Peyer's patch (tissue), 4 donors: ENCODE measurements at regions not wholly inside any gene's neighbourhood (a gene's known extent, or its start where the extent isn't known, plus 50 kb on each side); places are given as distances from the start of the nearest gene placed in this dataset.
"Not testable (repeated sequence)": the region's sequence is repeated elsewhere in the genome, so short reads cannot be mapped to it uniquely, and the experiment has no call there.

Experiments used
- DNase-seq, 3 donors: peaks; one replicate each; pipeline ENCODE4 v3.0.0-alpha.2; 2017 to 2019
- H3K27ac ChIP-seq, 4 donors: fragments of 200-600 bp; sonication (generic); one replicate each; pipeline ENCODE4 v1.5.1; 2016 to 2019
- H3K27me3 ChIP-seq, 2 donors: fragments of 200-600 bp; sonication (generic); one replicate each; pipeline ENCODE4 v1.5.1; 2019
- H3K36me3 ChIP-seq, 3 donors: fragments of 200-600 bp; sonication (generic); one replicate each; pipeline ENCODE4 v1.5.1; 2016 to 2019
- H3K4me1 ChIP-seq, 4 donors: fragments of 200-600 bp; sonication (generic); one replicate each; pipeline ENCODE4 v1.5.1; 2016 to 2019
- H3K4me3 ChIP-seq, 4 donors: fragments of 200-600 bp; sonication (generic); 1 replicate in 3 of 4; 2 replicates in 1 of 4; pipeline ENCODE4 v1.5.1; 2016 to 2019; ENCODE audit warnings: mild to moderate bottlenecking in 1 of 4
- H3K9me3 ChIP-seq, 4 donors: fragments of 200-600 bp; sonication (generic); one replicate each; pipeline ENCODE4 v1.5.1; 2016 to 2019; ENCODE audit warnings: mild to moderate bottlenecking in 1 of 4
- POLR2A ChIP-seq, 2 donors: fragments of 450-650 bp; IDR thresholded peaks; one replicate each; pipeline ENCODE4 v1.5.1; 2017; ENCODE audit warnings: antibody characterized with exemption in 2 of 2, mild to moderate bottlenecking in 2 of 2, moderate library complexity in 2 of 2
- TF ChIP-seq, protein P1 (sequence below), 6 experiments: fragments of 450-650 bp in 4 of 6; fragments of 200-600 bp in 2 of 6; sonication (generic) in 1 of 6; IDR thresholded peaks; one replicate each; pipeline ENCODE4 v1.5.1; 2017 to 2019; ENCODE audit warnings: antibody characterized with exemption in 6 of 6, mild to moderate bottlenecking in 3 of 6, moderate library complexity in 1 of 6

DNA sequence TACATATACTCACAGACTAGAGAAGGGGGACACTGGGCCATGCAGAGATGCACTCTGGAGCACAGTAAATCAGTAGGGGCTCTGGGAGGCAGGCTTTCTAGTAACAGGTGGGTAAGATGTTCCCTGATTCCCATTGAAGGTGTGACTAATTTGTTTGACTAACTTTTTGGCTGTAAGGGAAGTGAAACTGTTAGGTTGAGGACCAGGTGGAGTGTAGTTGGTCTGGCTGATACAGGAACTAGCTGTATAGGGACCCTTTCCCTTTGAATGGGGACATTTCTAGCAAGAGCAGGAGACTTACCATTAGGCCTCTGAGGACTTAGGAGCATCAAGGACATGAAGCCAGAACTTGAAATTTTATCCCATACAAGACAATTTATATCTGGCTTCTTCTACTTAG lies 989.6 kb upstream of the COX7C start:
- no peak for DNase-seq
- TF ChIP-seq POLR2A (IDR thresholded peaks at IDR 0.05), result no peak
- TF ChIP-seq, protein P1, sequence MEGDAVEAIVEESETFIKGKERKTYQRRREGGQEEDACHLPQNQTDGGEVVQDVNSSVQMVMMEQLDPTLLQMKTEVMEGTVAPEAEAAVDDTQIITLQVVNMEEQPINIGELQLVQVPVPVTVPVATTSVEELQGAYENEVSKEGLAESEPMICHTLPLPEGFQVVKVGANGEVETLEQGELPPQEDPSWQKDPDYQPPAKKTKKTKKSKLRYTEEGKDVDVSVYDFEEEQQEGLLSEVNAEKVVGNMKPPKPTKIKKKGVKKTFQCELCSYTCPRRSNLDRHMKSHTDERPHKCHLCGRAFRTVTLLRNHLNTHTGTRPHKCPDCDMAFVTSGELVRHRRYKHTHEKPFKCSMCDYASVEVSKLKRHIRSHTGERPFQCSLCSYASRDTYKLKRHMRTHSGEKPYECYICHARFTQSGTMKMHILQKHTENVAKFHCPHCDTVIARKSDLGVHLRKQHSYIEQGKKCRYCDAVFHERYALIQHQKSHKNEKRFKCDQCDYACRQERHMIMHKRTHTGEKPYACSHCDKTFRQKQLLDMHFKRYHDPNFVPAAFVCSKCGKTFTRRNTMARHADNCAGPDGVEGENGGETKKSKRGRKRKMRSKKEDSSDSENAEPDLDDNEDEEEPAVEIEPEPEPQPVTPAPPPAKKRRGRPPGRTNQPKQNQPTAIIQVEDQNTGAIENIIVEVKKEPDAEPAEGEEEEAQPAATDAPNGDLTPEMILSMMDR (IDR thresholded peaks at IDR 0.05), result no peak
- Histone ChIP-seq H3K4me3 (no peak overlapping the region), H3K36me3 (no peaks in the 10 kb centered on the region), H3K4me1 (no peaks in the 10 kb centered on the region), H3K27ac (no peak overlapping the region), H3K27me3 (no peaks in the 10 kb centered on the region), H3K9me3 (no peaks in the 10 kb centered on the region)

DNA sequence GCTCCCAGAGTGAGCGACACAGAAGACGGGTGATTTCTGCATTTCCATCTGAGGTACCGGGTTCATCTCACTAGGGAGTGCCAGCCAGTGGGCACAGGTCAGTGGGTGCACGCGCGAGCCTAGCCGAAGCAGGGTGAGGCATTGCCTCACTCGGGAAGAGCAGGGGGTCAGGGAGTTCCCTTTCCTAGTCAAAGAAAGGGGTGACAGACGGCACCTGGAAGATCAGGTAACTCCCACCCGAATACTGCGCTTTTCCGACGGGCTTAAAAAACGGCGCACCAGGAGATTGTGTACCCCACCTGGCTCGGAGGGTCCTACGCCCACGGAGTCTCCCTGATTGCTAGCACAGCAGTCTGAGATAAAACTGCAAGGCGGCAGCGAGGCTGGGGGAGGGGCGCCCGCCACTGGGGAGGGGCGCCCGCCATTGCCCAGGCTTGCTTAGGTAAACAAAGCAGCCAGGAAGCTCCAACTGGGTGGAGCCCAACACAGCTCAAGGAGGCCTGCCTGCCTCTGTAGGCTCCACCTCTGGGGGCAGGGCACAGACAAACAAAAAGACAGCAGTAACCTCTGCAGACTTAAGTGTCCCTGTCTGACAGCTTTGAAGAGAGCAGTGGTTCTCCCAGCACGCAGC lies 979.1 kb upstream of the COX7C start:
- not testable (repeated sequence) for DNase-seq, H3K4me1 ChIP-seq, H3K27ac ChIP-seq, H3K36me3 ChIP-seq, H3K27me3 ChIP-seq, H3K4me3 ChIP-seq, H3K9me3 ChIP-seq

DNA sequence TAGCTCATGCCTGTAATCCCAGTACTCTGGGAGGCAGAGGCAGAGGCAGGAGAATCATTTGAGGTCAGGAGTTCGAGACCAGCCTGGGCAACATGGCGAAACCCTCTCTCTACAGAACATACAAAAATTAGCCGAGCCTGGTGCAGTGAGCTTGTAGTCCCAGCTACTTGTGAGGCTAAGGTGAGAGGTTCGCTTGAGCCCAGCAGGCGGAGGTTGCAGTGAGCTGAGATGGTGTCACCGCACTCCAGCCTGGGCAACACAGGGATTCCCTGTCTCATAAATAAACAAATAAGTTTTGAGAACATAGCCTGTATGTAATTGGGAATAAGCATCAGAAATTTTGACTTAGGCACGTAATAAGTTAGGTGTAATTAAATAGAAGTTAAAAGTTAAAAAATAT lies 971.7 kb upstream of the COX7C start:
- TF ChIP-seq POLR2A (IDR thresholded peaks at IDR 0.05), result no peak
- TF ChIP-seq, protein P1 (IDR thresholded peaks at IDR 0.05), result no peak
- no peak for DNase-seq
- no peak overlapping the region for H3K4me3 ChIP-seq
- H3K4me1 ChIP-seq, result no peaks in the 10 kb centered on the region
- no peaks in the 10 kb centered on the region for H3K9me3 ChIP-seq
- H3K27me3 ChIP-seq, result no peaks in the 10 kb centered on the region
- no peak overlapping the region for H3K27ac ChIP-seq
- no peaks in the 10 kb centered on the region for H3K36me3 ChIP-seq

DNA sequence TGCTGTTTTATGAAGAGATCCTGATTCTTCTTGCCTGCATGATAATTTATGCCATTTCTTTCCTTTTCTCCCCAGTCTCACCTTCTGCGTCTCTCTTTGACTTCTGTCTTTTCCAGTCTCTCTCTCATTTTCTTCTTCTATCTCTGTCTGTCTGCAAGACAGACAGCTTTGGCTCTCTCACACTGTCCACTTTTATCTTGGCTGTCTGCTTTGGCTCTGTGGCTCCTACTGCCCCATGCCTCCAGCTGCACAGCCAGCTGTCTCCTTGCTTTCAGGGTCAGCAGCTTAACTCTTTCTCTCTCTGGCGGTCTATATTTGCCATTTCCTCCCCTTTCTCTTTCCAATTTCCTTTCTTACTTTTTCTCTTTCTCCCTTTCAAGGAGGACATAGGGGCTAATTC lies 971.1 kb upstream of the COX7C start:
- Histone ChIP-seq H3K9me3 (no peaks in the 10 kb centered on the region), H3K36me3 (no peaks in the 10 kb centered on the region), H3K4me3 (no peak overlapping the region), H3K27me3 (no peaks in the 10 kb centered on the region), H3K4me1 (no peaks in the 10 kb centered on the region), H3K27ac (no peak overlapping the region)
- TF ChIP-seq POLR2A (IDR thresholded peaks at IDR 0.05), result no peak
- TF ChIP-seq, protein P1 (IDR thresholded peaks at IDR 0.05), result no peak
- no peak for DNase-seq

DNA sequence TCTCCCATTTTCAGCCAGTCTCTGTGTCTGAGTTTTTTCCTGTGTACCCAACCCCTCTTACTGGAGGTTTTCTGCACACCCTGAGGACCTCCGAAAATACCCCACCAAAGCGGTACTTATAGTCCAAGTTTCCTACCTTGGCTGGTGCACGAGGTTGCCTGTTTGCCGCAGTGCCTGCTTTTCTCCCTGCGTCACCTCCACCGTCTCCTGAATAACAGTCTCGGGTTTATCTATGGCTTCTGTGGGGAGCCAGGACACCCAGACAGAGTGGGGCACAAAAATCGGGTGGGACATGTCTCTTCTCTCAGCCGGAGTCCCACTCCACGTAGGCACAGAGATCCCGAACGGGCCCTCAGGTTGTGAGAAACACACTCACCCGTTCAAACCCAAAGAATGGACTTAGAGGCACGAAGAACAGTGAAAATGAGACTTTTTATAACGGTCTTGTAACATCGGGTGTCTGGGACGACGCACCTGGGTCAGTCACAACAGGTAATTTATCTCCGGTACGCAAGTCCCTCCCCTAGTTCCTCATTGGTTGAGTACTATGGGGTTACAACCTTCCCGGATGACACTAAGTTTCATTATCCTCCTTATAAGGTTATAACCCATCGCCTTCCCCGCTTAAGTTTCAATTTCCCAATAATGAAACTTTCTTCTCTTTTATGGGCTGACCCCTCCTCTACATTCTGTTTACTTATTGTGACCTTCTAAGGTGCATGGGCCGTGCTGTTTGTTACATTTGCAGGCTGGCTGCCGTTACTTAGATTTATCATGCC lies 970.2 kb upstream of the COX7C start:
- Histone ChIP-seq H3K36me3 (no peaks in the 10 kb centered on the region), H3K4me3 (no peak overlapping the region), H3K27ac (no peak overlapping the region), H3K4me1 (no peaks in the 10 kb centered on the region), H3K27me3 (no peaks in the 10 kb centered on the region), H3K9me3 (no peaks in the 10 kb centered on the region)
- DNase-seq, result no peak
- TF ChIP-seq POLR2A (IDR thresholded peaks at IDR 0.05), result no peak
- TF ChIP-seq, protein P1 (IDR thresholded peaks at IDR 0.05), result no peak

DNA sequence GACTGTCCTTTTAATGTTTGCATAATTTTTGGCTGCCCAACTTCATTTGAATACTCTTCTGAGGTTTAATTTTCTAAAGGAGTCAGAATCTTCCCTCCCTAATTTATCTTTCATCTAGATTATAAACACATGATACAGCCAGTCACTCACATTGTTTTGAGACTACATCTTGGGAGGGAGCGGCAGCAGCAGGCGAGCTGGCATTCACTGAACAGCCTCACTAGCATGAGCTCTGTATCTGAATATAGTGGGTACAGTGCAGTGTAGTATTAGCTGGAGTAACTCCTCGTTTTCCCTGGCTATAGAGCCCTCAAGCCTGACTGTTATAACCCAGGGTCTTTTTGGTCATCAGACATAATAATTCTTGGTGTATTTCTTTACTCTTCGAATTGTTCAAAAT lies 969.2 kb upstream of the COX7C start:
- TF ChIP-seq, protein P1 (IDR thresholded peaks at IDR 0.05), result no peak
- TF ChIP-seq POLR2A (IDR thresholded peaks at IDR 0.05), result no peak
- H3K27ac ChIP-seq, result no peak overlapping the region

More for the DNA sequence above, 969.2 kb upstream of the COX7C start:
- Histone ChIP-seq H3K36me3 (no peaks in the 10 kb centered on the region), H3K9me3 (no peaks in the 10 kb centered on the region), H3K4me1 (no peaks in the 10 kb centered on the region), H3K27me3 (no peaks in the 10 kb centered on the region), H3K4me3 (no peak overlapping the region)
- no peak for DNase-seq
